Retinal pigment epithelial cell (primary cell): ENCODE measurements at regions not wholly inside any gene's neighbourhood (a gene's known extent, or its start where the extent isn't known, plus 50 kb on each side); places are given as distances from the start of the nearest gene placed in this dataset.

Source experiments
- DNase-seq: peaks from one replicate; pipeline ENCODE4 v3.0.0-alpha.2; 2010; ENCODE audit warnings: low read depth
- H3K4me3 ChIP-seq: 2 replicates; pipeline ENCODE4 v1.5.1; 2011; ENCODE audit warnings: mild to moderate bottlenecking, low read length, control low read depth, moderate library complexity
- TF ChIP-seq, protein P1 (sequence below): conservative IDR thresholded peaks from 2 replicates; pipeline ENCODE4 v1.5.1; 2011; ENCODE audit warnings: low read depth, low read length, control low read depth, inconsistent platforms

DNA sequence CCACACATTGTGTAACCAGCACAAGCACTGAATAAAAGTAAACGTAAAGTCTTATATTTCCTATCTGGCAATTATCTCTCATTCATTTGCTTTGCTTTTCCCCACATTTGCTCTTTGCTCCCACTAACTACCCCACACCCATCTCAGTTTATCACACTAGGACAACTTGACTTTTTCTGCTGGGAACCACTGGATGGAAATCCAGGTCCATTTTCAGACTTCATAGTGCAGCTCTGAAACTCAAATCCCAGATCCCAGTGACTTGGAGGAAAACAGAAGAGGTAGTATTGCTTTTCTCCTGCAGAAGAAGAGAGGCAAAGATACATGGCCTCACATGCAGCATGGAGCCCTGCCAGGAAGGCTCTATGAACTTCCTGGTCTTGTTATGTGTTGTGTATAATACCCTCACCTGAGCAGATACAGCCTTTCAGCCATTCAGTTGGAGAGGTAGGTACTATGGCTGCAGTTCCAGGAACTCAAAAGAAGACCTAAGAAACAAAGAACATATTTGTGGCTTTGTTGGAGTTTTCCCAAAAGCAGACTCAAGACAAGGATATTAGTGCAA lies 90.0 kb upstream of the NIPBL start:
- no peak for DNase-seq
- TF ChIP-seq, protein P1, sequence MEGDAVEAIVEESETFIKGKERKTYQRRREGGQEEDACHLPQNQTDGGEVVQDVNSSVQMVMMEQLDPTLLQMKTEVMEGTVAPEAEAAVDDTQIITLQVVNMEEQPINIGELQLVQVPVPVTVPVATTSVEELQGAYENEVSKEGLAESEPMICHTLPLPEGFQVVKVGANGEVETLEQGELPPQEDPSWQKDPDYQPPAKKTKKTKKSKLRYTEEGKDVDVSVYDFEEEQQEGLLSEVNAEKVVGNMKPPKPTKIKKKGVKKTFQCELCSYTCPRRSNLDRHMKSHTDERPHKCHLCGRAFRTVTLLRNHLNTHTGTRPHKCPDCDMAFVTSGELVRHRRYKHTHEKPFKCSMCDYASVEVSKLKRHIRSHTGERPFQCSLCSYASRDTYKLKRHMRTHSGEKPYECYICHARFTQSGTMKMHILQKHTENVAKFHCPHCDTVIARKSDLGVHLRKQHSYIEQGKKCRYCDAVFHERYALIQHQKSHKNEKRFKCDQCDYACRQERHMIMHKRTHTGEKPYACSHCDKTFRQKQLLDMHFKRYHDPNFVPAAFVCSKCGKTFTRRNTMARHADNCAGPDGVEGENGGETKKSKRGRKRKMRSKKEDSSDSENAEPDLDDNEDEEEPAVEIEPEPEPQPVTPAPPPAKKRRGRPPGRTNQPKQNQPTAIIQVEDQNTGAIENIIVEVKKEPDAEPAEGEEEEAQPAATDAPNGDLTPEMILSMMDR: no peak
- H3K4me3 ChIP-seq: no peak overlapping the region

GRCh38 chr5:36787365-36788093 lies 89.0 kb upstream of the NIPBL start:
- DNase-seq: no peak
- TF ChIP-seq, protein P1: no peak

GRCh38 chr5:36790847-36791246 lies 85.7 kb upstream of the NIPBL start:
- no peak overlapping the region for H3K4me3 ChIP-seq
- DNase-seq: no peak
- TF ChIP-seq, protein P1: no peak

More at GRCh38 chr5:36787365-36788093, 89.0 kb upstream of the NIPBL start:
- H3K4me3 ChIP-seq: no peak overlapping the region

DNA sequence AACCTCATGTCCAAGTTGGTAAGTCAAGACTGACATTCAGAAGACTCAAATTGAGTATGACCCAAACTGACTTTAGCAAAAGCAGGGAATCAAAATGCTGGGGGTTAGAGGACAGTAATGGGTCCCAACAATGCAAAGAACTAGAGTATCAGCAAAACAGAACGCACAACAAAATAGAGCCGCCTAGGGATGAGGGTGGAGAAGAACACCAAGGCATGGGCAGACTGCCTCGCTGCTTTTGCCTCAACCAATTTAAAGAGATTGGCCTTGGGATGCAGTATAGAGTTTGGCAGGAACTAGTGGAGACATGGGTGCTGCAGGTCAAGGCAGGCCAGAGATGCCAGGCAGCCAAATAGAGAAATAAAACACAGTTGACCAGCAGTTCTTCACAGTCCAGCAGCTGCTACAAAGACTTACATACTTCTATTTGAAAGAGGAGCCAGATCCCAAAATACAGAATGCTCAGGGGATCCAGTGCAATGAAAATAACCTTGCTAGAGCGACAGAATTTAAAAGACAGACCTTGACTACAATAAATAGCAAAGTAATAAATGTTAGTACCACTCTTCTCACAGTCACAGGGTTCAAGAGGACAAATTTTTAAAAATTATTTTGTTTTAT lies 83.9 kb upstream of the NIPBL start:
- H3K4me3 ChIP-seq: no peak overlapping the region
- no peak for DNase-seq
- TF ChIP-seq, protein P1: no peak

- no peak overlapping the region for H3K4me3 ChIP-seq
- TF ChIP-seq, protein P1: no peak
- DNase-seq: no peak
Observed at GRCh38 chr5:36795366-36795765, 81.2 kb upstream of the NIPBL start.

- no peak for DNase-seq
Observed at GRCh38 chr5:36796155-36796554, 80.4 kb upstream of the NIPBL start.

More at GRCh38 chr5:36796155-36796554, 80.4 kb upstream of the NIPBL start:
- TF ChIP-seq, protein P1: no peak
- no peak overlapping the region for H3K4me3 ChIP-seq
